ENCODE measurements at regions not wholly inside any gene's neighbourhood (a gene's known extent, or its start where the extent isn't known, plus 50 kb on each side); places are given as distances from the start of the nearest gene placed in this dataset.

DNA sequence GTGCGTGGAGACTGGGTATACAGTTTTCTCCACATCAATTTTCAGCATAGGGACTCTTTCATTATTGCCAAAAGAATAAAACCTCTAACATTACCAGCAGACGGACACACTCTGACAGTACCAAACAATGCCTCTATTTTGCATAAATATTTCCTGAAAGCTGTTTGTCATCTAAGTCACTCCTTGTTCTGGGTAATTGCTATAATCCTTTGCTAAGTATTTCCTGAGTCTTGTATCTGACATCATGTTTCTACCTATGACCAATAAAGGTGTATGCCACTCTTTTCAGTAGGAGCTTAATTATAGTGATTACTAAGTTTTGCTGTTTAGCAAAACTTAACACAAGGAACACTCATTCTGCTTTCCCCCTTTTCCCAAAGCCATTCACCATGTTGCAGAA lies 886.5 kb downstream of the SLITRK6 start:
- H3K4me3 ChIP-seq (ENCODE audit: low read length): no peak overlapping the region
- no peak for DNase-seq (ENCODE audit: low read depth, low spot score)

- no peak overlapping the region for H3K4me3 ChIP-seq (ENCODE audit: low read length)
- DNase-seq (ENCODE audit: low read depth, low spot score): no peak
Observed at GRCh38 chr13:84910423-84910822, 888.8 kb downstream of the SLITRK6 start.

GRCh38 chr13:84903391-84903790 lies 895.8 kb downstream of the SLITRK6 start:
- no peak for DNase-seq (ENCODE audit: low read depth, low spot score)
- no peak overlapping the region for H3K4me3 ChIP-seq (ENCODE audit: low read length)

DNA sequence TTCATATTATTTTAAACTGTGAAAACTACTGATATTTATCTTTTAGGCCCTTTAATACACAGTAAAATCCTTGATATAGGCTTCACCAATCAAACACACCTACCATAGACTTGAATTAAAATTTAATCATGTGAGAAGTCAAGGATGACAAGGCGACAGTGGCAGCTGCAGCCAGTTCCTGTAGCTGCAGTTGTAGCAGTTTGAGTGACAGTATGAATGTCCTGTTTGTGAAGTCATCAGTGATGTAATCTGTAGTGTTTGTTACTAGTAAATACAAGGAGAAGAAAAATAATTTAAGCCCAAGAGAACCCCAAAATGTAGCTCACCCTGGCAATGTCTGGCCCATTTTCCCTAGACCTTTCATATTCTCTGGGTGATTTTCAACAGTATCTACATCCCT lies 897.0 kb downstream of the SLITRK6 start:
- no peak overlapping the region for H3K4me3 ChIP-seq (ENCODE audit: low read length)
- DNase-seq (ENCODE audit: low read depth, low spot score): no peak

DNA sequence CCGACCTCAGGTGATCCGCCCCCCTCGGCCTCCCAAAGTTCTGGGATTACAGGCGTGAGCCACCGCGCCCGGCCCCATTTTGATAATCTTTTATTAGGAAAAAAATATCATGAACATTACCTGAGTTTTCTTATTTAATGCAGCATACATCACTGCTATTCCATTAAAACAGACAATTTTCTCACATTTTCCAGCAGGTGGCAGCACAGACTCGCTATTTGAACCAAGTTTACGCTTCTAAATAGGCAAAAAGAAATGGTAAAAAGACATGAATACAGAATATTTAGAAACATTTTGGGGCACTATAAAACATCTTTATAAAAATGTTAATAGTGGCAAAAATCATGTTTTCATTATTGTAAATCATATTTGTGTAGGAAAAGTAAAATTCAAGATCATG lies 903.1 kb downstream of the SLITRK6 start:
- no peak overlapping the region for H3K4me3 ChIP-seq (ENCODE audit: low read length)
- peak; percentile 60 for DNase-seq (ENCODE audit: low read depth, low spot score)

DNA sequence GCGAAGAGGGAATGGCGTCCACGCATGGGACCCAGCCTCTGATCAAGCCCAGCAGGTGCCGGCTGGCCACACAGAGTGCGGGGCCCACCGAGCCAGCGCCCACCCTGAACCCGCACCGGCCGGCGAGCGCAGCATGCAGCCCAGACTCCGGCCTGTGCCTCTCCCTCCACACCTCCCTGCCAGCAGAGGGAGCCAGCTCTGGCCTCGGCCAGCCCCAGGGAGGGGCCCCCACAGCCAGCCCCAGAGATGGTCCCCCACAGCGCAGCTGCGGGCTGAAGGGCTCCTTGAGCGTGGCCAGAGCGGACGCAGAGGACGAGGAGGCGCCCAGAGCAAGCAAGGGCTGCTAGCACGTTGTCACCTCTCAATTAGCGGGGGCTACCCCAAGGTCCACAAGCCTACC lies 904.5 kb downstream of the SLITRK6 start:
- no peak for DNase-seq (ENCODE audit: low read depth, low spot score)
- H3K4me3 ChIP-seq (ENCODE audit: low read length): no peak overlapping the region

GRCh38 chr13:84885868-84886267 lies 913.4 kb downstream of the SLITRK6 start:
- no peak overlapping the region for H3K4me3 ChIP-seq (ENCODE audit: low read length)
- no peak for DNase-seq (ENCODE audit: low read depth, low spot score)

DNA sequence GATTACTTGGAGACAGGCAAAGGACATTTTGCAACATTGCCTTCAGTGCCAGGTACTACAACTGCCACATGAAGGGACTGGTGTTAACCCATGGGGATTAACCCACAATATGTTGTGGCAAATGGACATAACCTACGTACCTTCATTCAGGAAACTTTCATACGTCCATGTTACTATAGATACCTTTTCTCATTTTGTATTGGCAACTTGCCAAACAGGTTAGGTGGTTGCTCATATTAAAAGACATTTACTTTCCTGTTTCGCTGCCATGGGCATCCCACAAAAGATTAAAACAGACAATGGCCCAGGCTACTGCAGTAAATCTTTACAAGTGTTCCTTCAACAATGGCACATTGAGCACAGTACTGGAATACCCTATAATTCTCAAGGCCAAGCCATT lies 925.3 kb downstream of the SLITRK6 start:
- DNase-seq (ENCODE audit: low read depth, low spot score): no peak

DNA sequence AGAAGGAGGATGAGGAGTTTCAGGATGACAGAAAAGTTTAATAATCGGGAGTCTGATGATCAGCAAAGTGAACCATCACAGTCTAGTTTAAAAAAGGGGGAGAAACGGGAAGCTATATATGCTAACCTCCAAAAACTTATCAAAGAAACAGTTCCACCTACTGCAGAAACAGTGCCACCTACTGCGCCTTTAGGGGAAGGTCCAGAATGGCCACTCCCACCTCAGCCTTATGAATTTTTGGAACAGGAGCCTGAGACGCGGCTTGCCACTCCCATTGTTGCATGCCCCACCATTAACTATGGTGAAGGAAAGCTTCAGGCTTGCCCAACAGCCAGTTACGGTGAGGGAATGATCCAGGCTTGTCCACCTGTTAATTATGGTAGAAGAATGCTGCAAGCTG lies 929.0 kb downstream of the SLITRK6 start:
- no peak overlapping the region for H3K4me3 ChIP-seq (ENCODE audit: low read length)
- DNase-seq (ENCODE audit: low read depth, low spot score): peak; percentile 5

More for the DNA sequence above, 925.3 kb downstream of the SLITRK6 start:
- H3K4me3 ChIP-seq (ENCODE audit: low read length): no peak overlapping the region

- no peak overlapping the region for H3K4me3 ChIP-seq (ENCODE audit: low read length)
- DNase-seq (ENCODE audit: low read depth, low spot score): no peak
Observed at GRCh38 chr13:84867246-84867645, 932.0 kb downstream of the SLITRK6 start.

DNA sequence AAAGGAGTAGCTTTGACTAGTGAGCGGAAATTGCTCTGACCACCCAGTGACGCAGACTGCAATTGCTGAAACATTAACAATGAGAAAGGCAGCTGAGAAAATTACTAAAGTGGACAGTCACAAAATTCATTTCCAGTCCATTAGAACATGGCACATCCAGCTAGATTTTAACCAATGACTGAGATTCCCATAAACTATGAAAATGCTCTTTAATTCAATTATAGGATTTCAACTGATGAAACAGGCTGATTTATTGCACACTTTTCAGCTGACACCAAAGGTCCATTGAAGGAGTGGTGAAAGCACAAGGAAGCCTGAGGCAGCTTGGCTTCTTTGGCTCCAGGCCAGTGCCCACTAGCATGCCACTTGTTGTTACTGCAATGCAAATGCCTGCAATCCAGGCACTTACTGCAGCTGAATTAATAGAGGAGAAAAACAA lies 933.4 kb downstream of the SLITRK6 start:
- H3K4me3 ChIP-seq (ENCODE audit: low read length): no peak overlapping the region
- no peak for DNase-seq (ENCODE audit: low read depth, low spot score)

DNA sequence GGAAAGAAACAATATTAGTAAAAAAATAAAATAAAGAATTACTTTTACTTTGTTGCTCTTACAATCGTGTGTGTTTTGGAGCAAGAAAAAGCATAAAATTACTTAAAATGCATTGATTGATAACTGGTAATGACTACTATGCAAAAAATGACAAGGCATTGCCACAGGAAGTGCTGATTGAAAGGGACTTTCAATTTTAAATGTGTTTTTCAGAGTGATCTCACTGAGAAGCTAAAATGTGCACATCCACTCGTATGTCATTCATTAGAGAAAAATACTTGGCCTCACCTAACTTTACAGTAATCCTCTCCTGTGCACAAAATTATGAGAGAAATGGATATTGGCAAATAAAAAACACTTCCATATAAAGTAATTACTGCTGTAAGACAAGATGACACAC lies 934.9 kb downstream of the SLITRK6 start:
- DNase-seq (ENCODE audit: low read depth, low spot score): no peak
- no peak overlapping the region for H3K4me3 ChIP-seq (ENCODE audit: low read length)

DNA sequence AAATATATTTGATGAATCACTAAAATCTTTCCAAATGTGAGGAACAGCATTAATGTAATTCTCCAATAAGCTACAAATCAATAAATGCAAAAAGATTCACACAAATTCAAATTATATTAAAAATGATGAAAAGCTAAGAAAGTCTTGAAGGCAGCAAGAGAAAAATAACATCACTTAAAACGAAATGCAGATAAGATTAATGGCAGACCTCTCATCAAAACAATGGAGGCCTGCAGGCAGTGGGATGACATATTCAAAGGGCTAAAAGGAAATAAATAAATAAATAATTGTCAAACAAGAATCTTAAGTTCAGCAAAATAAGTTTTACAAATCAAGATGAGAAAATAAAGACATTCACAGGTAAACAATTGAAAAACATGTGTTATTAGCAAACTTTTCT lies 952.1 kb downstream of the SLITRK6 start:
- DNase-seq (ENCODE audit: low read depth, low spot score): no peak
- no peak overlapping the region for H3K4me3 ChIP-seq (ENCODE audit: low read length)

GRCh38 chr13:84845907-84846619 lies 953.2 kb downstream of the SLITRK6 start:
- DNase-seq (ENCODE audit: low read depth, low spot score): no peak
- H3K4me3 ChIP-seq (ENCODE audit: low read length): no peak overlapping the region

DNA sequence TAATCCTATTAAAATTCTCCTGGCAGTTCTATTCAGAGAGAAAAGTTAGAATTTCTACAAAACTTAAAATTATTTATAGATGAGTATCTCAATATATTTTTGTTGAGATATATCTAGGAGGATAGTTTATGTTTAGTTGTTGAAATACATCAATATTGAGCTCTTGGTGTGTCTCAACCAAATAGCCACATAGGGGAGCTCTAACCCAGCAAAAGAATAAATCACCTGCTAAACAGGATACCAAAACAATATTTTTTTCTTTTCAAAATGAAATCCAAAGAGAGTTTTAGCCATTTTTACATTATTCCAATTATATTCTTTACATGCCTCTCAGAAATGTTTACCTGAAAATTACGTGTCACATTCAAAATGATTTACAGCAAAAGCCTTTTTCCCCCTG lies 954.7 kb downstream of the SLITRK6 start:
- DNase-seq (ENCODE audit: low read depth, low spot score): peak; percentile 2

GRCh38 chr13:84843368-84843767 lies 955.9 kb downstream of the SLITRK6 start:
- DNase-seq (ENCODE audit: low read depth, low spot score): no peak
- H3K4me3 ChIP-seq (ENCODE audit: low read length): no peak overlapping the region

More for the DNA sequence above, 954.7 kb downstream of the SLITRK6 start:
- no peak overlapping the region for H3K4me3 ChIP-seq (ENCODE audit: low read length)

- DNase-seq (ENCODE audit: low read depth, low spot score): no peak
Observed at GRCh38 chr13:84834201-84834600, 951.9 kb upstream of the SLITRK1 start.

DNA sequence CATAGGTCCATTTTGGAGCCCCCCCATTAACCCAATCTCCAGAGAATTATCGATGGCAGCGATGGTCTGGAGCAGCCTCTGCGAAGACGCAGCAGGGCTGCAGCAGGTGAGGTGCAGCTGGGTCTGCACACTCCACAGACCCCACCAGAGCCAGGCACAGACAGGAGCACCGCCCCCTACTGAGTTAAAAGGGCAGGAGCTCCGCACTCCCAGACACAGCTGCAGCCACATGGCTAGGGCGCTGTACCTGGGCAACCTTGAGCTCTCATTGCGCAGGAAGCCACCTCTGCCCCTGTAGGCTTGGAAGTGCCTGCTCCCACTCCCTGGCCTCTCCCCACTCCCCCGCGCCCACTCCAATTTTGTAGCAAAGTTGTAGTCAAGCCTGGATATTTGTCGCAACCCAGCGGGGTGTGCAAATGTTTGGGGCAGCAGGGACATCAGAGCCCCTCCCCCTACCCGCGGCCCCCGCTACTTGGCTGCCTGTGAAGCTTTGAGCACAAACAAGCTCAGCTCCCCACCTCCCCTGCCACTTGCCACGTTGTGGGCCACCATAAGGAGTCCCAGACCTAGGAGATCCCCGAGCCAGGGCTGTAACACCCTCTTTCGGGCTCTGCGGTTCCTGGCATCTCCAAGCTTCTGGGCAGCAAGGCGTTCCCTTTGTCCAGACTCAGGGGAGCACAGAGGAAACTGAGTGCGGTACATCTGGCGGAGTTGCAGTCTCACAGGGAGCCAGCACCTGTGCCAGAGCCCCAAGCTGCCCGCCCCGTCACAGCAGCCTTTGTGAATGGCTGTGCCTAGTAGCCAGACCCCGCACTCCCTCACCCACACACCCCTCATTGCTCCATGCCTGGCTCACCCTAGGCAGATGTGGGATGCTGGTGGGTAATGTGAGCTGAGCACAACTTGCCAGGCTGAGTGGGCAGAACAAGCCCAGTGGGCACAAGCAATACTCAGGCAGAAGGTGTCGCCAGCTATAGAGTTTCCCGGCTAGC lies 949.7 kb upstream of the SLITRK1 start:
- no peak for DNase-seq (ENCODE audit: low read depth, low spot score)
- H3K4me3 ChIP-seq (ENCODE audit: low read length): no peak overlapping the region

More at GRCh38 chr13:84834201-84834600, 951.9 kb upstream of the SLITRK1 start:
- H3K4me3 ChIP-seq (ENCODE audit: low read length): no peak overlapping the region

GRCh38 chr13:84823528-84823927 lies 941.3 kb upstream of the SLITRK1 start:
- no peak for DNase-seq (ENCODE audit: low read depth, low spot score)
- no peak overlapping the region for H3K4me3 ChIP-seq (ENCODE audit: low read length)

DNA sequence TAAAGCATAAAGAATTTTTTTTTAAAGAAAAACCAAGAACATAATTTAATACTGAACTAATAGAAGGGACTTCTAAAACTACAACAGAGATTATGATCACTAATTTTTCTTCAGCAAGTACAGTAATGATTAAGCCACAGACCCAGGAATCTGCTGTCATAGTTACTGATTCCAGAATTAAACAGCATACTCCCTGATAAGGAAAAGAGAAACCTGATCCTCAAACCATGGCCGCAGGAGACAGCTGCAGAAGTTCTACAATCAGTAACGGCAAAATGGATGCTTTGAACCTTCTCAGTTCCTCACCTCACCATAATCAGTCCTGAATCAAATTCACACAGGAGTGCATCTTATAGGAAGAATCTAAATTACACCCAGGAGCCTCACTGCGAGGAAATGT lies 939.0 kb upstream of the SLITRK1 start:
- no peak overlapping the region for H3K4me3 ChIP-seq (ENCODE audit: low read length)
- no peak for DNase-seq (ENCODE audit: low read depth, low spot score)

Measured in Jurkat, Clone E6-1 (cell line).